ENCODE measurements at regions not wholly inside any gene's neighbourhood (a gene's known extent, or its start where the extent isn't known, plus 50 kb on each side); places are given as distances from the start of the nearest gene placed in this dataset.

DNA sequence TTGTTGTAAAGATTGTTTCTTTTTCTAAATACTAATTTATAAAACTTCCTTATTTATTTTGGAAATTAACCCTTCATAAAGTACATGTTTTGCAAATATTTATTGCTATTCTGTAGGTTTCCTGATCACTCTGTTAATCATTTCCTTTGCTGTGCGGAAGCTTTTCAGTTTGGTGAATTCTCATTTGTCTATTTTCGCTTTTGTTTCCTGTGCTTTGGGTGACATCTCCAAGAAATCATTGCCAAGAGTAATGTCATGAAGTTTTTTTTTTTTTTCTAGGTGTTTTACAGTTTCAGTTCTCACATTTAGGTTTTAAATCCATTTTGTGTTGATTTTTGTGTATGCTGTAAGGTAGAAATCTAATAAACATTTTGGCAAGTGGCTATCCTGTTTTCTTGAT, 1899.8 kb upstream of the ACO1 start:
- TF ChIP-seq, protein P1, sequence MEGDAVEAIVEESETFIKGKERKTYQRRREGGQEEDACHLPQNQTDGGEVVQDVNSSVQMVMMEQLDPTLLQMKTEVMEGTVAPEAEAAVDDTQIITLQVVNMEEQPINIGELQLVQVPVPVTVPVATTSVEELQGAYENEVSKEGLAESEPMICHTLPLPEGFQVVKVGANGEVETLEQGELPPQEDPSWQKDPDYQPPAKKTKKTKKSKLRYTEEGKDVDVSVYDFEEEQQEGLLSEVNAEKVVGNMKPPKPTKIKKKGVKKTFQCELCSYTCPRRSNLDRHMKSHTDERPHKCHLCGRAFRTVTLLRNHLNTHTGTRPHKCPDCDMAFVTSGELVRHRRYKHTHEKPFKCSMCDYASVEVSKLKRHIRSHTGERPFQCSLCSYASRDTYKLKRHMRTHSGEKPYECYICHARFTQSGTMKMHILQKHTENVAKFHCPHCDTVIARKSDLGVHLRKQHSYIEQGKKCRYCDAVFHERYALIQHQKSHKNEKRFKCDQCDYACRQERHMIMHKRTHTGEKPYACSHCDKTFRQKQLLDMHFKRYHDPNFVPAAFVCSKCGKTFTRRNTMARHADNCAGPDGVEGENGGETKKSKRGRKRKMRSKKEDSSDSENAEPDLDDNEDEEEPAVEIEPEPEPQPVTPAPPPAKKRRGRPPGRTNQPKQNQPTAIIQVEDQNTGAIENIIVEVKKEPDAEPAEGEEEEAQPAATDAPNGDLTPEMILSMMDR (conservative IDR thresholded peaks at IDR 0.05), result no peak
- no peak for TF ChIP-seq ZFX (IDR thresholded peaks at IDR 0.05)

Data from C4-2B (cell line).